CD14-positive monocyte (primary cell): ENCODE measurements at regions not wholly inside any gene's neighbourhood (a gene's known extent, or its start where the extent isn't known, plus 50 kb on each side); places are given as distances from the start of the nearest gene placed in this dataset.

Experiments used
- DNase-seq, 3 donors: peaks; one replicate each; pipeline ENCODE4 v3.0.0-alpha.2; 2011 to 2022
- H2AFZ ChIP-seq: 2 replicates; pipeline ENCODE4 v1.6.0; 2012; ENCODE audit warnings: mild to moderate bottlenecking, low read depth, low read length, inconsistent platforms; ENCODE audit not compliant: insufficient read depth, poor library complexity, severe bottlenecking
- H3K27ac ChIP-seq, 2 donors: 1 replicate in 1 of 2; 2 replicates in 1 of 2; pipeline ENCODE4 v1.5.1; 2012 to 2013; ENCODE audit warnings: low read length in 2 of 2, control low read depth in 1 of 2, inconsistent platforms in 1 of 2, low read depth in 1 of 2, mild to moderate bottlenecking in 1 of 2
- H3K27me3 ChIP-seq, 2 donors: one replicate each; pipeline versions ENCODE4 v1.6.0 to v1.6.1; 2011 to 2013; ENCODE audit warnings: low read length in 2 of 2; ENCODE audit not compliant: control insufficient read depth in 2 of 2, insufficient read depth in 2 of 2
- H3K36me3 ChIP-seq, 2 donors: replicated peaks in 1 of 2; 1 replicate in 1 of 2; 2 replicates in 1 of 2; pipeline versions ENCODE4 v1.5.1 to v1.6.1; 2012 to 2013; ENCODE audit warnings: low read length in 2 of 2, control low read depth in 1 of 2, inconsistent platforms in 1 of 2, mild to moderate bottlenecking in 1 of 2; ENCODE audit not compliant: insufficient read depth in 2 of 2, control insufficient read depth in 1 of 2
- H3K4me1 ChIP-seq, 2 donors: 1 replicate in 1 of 2; 2 replicates in 1 of 2; pipeline versions ENCODE4 v1.5.1 to v1.6.1; 2012 to 2013; ENCODE audit warnings: low read length in 2 of 2, control low read depth in 1 of 2, inconsistent platforms in 1 of 2, mild to moderate bottlenecking in 1 of 2, moderate library complexity in 1 of 2; ENCODE audit not compliant: insufficient read depth in 2 of 2, control insufficient read depth in 1 of 2
- H3K4me2 ChIP-seq: replicated peaks from 2 replicates; pipeline ENCODE3; 2012; ENCODE audit warnings: low read length, moderate library complexity, mild to moderate bottlenecking; ENCODE audit not compliant: poor library complexity, severe bottlenecking; ENCODE audit errors: extremely low read depth
- H3K4me3 ChIP-seq, 3 experiments: fragments of 200-600 bp in 1 of 3; sonication (generic) in 1 of 3; replicated peaks in 1 of 3; 1 replicate in 2 of 3; 2 replicates in 1 of 3; pipeline ENCODE4 v1.5.1; 2011 to 2013; ENCODE audit warnings: low read length in 3 of 3, mild to moderate bottlenecking in 3 of 3, control low read depth in 2 of 3, low read depth in 2 of 3, inconsistent platforms in 1 of 3, moderate library complexity in 1 of 3
- H3K79me2 ChIP-seq: 2 replicates; pipeline ENCODE4 v1.6.0; 2012; ENCODE audit warnings: mild to moderate bottlenecking, control low read depth, inconsistent platforms, low read length, moderate library complexity; ENCODE audit not compliant: insufficient read depth
- H3K9ac ChIP-seq: 2 replicates; pipeline ENCODE4 v1.6.0; 2017; ENCODE audit warnings: low read length, mild to moderate bottlenecking; ENCODE audit not compliant: insufficient read depth, poor library complexity, severe bottlenecking
- H3K9me3 ChIP-seq, 2 donors: replicated peaks in 1 of 2; 1 replicate in 1 of 2; 2 replicates in 1 of 2; pipeline versions ENCODE4 v1.5.1 to v1.6.1; 2012 to 2013; ENCODE audit warnings: low read length in 2 of 2, control low read depth in 1 of 2; ENCODE audit not compliant: control insufficient read depth in 1 of 2, insufficient read depth in 1 of 2
- H4K20me1 ChIP-seq: 2 replicates; pipeline ENCODE4 v1.6.0; 2012; ENCODE audit warnings: mild to moderate bottlenecking, low read length, control low read depth, moderate library complexity; ENCODE audit not compliant: insufficient read depth
- H3K27ac Mint-ChIP-seq, 7 donors: one replicate each; pipeline ENCODE4 v1.8.0; 2020; ENCODE audit warnings: mild to moderate bottlenecking in 7 of 7, mixed read lengths in 7 of 7, moderate library complexity in 6 of 7, inconsistent platforms in 2 of 7
- H3K27me3 Mint-ChIP-seq, 3 donors: one replicate each; pipeline ENCODE4 v1.8.0; 2021 to 2022; ENCODE audit warnings: low read depth in 3 of 3, mild to moderate bottlenecking in 3 of 3, mixed read lengths in 3 of 3, moderate library complexity in 3 of 3, inconsistent platforms in 1 of 3
- H3K36me3 Mint-ChIP-seq, 2 donors: one replicate each; pipeline ENCODE4 v1.8.0; 2020; ENCODE audit warnings: mixed read lengths in 2 of 2, inconsistent platforms in 1 of 2, mild to moderate bottlenecking in 1 of 2
- H3K4me1 Mint-ChIP-seq: one replicate; pipeline ENCODE4 v1.8.0; 2020; ENCODE audit warnings: mild to moderate bottlenecking, mixed read lengths
- H3K4me3 Mint-ChIP-seq, 2 donors: one replicate each; pipeline ENCODE4 v1.8.0; 2020; ENCODE audit warnings: mild to moderate bottlenecking in 2 of 2, mixed read lengths in 2 of 2, moderate library complexity in 1 of 2
- H3K9me3 Mint-ChIP-seq, 7 donors: one replicate each; pipeline ENCODE4 v1.8.0; 2020 to 2022; ENCODE audit warnings: mixed read lengths in 7 of 7, mild to moderate bottlenecking in 6 of 7, moderate library complexity in 6 of 7, inconsistent platforms in 2 of 7
- WGBS: methylation state at CpG from one replicate; pipeline ENCODE4 v1.1.5; 2013; ENCODE audit warnings: missing lambda C conversion rate; ENCODE audit not compliant: insufficient coverage; 5-methylcytosine and 5-hydroxymethylcytosine counted together
- intact Hi-C, 2 donors: fragments of 100-400 bp; cut with micrococcal nuclease; formaldehyde crosslinking; loops; one replicate each; pipeline versions ENCODE4 v1.15.0 to v1.15.1; 2023
- TF ChIP-seq, protein P1 (sequence below): fragments of 200-600 bp; IDR thresholded peaks from one replicate; pipeline ENCODE4 v1.8.0; 2022; ENCODE audit warnings: antibody characterized with exemption, mild to moderate bottlenecking

DNA sequence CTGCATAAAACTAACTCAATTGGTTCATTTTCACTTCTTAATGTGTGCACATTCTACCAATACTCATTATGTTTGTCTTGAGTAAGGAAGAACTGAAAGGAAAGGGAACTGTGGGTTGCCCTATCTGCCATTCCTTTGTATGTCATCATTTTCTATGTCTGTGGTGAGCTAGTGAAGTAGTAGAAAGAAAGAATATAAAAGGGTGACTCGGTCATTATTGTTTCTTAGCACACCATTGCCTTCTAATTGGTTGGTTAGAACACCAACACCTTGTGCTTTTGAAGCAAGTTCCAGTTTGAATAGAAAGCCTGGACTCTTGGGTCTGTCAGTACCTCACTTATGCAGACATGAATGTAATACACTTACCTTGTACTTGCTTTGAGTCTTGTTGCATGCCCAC, 64.3 kb upstream of the MDFIC start:
- no peak overlapping the region for H3K4me2 ChIP-seq
- no peaks in the 10 kb centered on the region for H3K27me3 Mint-ChIP-seq
- H3K27me3 ChIP-seq = no peaks in the 10 kb centered on the region
- no peaks in the 10 kb centered on the region for H3K79me2 ChIP-seq
- intact Hi-C loops = no loop called here
- H3K4me1 ChIP-seq = no peaks in the 10 kb centered on the region
- no peak overlapping the region for H3K27ac ChIP-seq
- H3K27ac Mint-ChIP-seq = no peak overlapping the region
- H3K9ac ChIP-seq = no peak overlapping the region
- TF ChIP-seq, protein P1, sequence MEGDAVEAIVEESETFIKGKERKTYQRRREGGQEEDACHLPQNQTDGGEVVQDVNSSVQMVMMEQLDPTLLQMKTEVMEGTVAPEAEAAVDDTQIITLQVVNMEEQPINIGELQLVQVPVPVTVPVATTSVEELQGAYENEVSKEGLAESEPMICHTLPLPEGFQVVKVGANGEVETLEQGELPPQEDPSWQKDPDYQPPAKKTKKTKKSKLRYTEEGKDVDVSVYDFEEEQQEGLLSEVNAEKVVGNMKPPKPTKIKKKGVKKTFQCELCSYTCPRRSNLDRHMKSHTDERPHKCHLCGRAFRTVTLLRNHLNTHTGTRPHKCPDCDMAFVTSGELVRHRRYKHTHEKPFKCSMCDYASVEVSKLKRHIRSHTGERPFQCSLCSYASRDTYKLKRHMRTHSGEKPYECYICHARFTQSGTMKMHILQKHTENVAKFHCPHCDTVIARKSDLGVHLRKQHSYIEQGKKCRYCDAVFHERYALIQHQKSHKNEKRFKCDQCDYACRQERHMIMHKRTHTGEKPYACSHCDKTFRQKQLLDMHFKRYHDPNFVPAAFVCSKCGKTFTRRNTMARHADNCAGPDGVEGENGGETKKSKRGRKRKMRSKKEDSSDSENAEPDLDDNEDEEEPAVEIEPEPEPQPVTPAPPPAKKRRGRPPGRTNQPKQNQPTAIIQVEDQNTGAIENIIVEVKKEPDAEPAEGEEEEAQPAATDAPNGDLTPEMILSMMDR = no peak
- H2AFZ ChIP-seq = no peak overlapping the region
- H3K36me3 ChIP-seq = no peaks in the 10 kb centered on the region
- H3K4me3 ChIP-seq = no peak overlapping the region
- no peaks in the 10 kb centered on the region for H4K20me1 ChIP-seq
- no peak for DNase-seq
- no peak overlapping the region for H3K4me3 Mint-ChIP-seq
- H3K9me3 ChIP-seq = no peaks in the 10 kb centered on the region
- no peaks in the 10 kb centered on the region for H3K36me3 Mint-ChIP-seq
- no peaks in the 10 kb centered on the region for H3K9me3 Mint-ChIP-seq
- no peaks in the 10 kb centered on the region for H3K4me1 Mint-ChIP-seq
- WGBS = no CpG with 5 or more reads among the region's 1 CpG

GRCh38 chr7:114859477-114859876, 62.4 kb upstream of the MDFIC start:
- H3K4me2 ChIP-seq = no peak overlapping the region
- no peak overlapping the region for H2AFZ ChIP-seq
- H3K9ac ChIP-seq = no peak overlapping the region
- intact Hi-C loops = no loop called here
- H3K27ac ChIP-seq = no peak overlapping the region
- Mint-ChIP-seq H3K9me3 (no peaks in the 10 kb centered on the region), H3K27ac (no peak overlapping the region), H3K36me3 (no peaks in the 10 kb centered on the region), H3K4me1 (no peaks in the 10 kb centered on the region), H3K27me3 (no peaks in the 10 kb centered on the region), H3K4me3 (no peak overlapping the region)
- H4K20me1 ChIP-seq = no peaks in the 10 kb centered on the region
- no peaks in the 10 kb centered on the region for H3K9me3 ChIP-seq
- no peaks in the 10 kb centered on the region for H3K4me1 ChIP-seq
- no peaks in the 10 kb centered on the region for H3K79me2 ChIP-seq
- DNase-seq = no peak
- H3K36me3 ChIP-seq = no peaks in the 10 kb centered on the region
- no peaks in the 10 kb centered on the region for H3K27me3 ChIP-seq
- H3K4me3 ChIP-seq = no peak overlapping the region
- 100% methylated on average over 1 of the region's 1 CpG for WGBS
- TF ChIP-seq, protein P1 = no peak
